Osteocyte (in vitro differentiated cells): ENCODE measurements at regions not wholly inside any gene's neighbourhood (a gene's known extent, or its start where the extent isn't known, plus 50 kb on each side); places are given as distances from the start of the nearest gene placed in this dataset.

Source experiments
- DNase-seq: peaks from one replicate; pipeline ENCODE4 v3.0.0; 2021; ENCODE audit warnings: mixed read lengths; ENCODE audit not compliant: unreplicated experiment; ENCODE audit errors: extremely low spot score
- H3K27ac Mint-ChIP-seq: one replicate; pipeline ENCODE4 v1.8.0; 2021; ENCODE audit warnings: mild to moderate bottlenecking, mixed read lengths; ENCODE audit not compliant: unreplicated experiment
- H3K27me3 Mint-ChIP-seq: one replicate; pipeline ENCODE4 v1.8.0; 2021; ENCODE audit warnings: mixed read lengths; ENCODE audit not compliant: unreplicated experiment
- H3K36me3 Mint-ChIP-seq: one replicate; pipeline ENCODE4 v1.8.0; 2021; ENCODE audit warnings: mixed read lengths; ENCODE audit not compliant: unreplicated experiment
- H3K4me1 Mint-ChIP-seq: one replicate; pipeline ENCODE4 v1.8.0; 2021; ENCODE audit warnings: mixed read lengths; ENCODE audit not compliant: unreplicated experiment
- H3K4me3 Mint-ChIP-seq: one replicate; pipeline ENCODE4 v1.8.0; 2021; ENCODE audit warnings: mild to moderate bottlenecking, moderate library complexity, mixed read lengths; ENCODE audit not compliant: unreplicated experiment
- H3K9me3 Mint-ChIP-seq: one replicate; pipeline ENCODE4 v1.8.0; 2021; ENCODE audit warnings: mixed read lengths; ENCODE audit not compliant: unreplicated experiment
- TF ChIP-seq, protein P1 (sequence below): fragments of 200-600 bp; sonication (generic); IDR thresholded peaks from 2 replicates; pipeline ENCODE4 v1.5.0; 2021; ENCODE audit warnings: antibody characterized with exemption, mild to moderate bottlenecking, moderate library complexity

- Mint-ChIP-seq H3K27me3 (no peaks in the 10 kb centered on the region), H3K4me3 (no peak overlapping the region), H3K4me1 (no peaks in the 10 kb centered on the region), H3K9me3 (peaks cover 9% of the 10 kb centered on the region), H3K36me3 (no peaks in the 10 kb centered on the region), H3K27ac (no peak overlapping the region)
- no peak for DNase-seq
- TF ChIP-seq, protein P1, sequence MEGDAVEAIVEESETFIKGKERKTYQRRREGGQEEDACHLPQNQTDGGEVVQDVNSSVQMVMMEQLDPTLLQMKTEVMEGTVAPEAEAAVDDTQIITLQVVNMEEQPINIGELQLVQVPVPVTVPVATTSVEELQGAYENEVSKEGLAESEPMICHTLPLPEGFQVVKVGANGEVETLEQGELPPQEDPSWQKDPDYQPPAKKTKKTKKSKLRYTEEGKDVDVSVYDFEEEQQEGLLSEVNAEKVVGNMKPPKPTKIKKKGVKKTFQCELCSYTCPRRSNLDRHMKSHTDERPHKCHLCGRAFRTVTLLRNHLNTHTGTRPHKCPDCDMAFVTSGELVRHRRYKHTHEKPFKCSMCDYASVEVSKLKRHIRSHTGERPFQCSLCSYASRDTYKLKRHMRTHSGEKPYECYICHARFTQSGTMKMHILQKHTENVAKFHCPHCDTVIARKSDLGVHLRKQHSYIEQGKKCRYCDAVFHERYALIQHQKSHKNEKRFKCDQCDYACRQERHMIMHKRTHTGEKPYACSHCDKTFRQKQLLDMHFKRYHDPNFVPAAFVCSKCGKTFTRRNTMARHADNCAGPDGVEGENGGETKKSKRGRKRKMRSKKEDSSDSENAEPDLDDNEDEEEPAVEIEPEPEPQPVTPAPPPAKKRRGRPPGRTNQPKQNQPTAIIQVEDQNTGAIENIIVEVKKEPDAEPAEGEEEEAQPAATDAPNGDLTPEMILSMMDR: no peak
Measured at GRCh38 chr1:90344963-90345730, 350.2 kb downstream of the ZNF326 start.

GRCh38 chr1:90341516-90341915, 346.6 kb downstream of the ZNF326 start:
- DNase-seq: no peak
- Mint-ChIP-seq H3K36me3 (no peaks in the 10 kb centered on the region), H3K4me1 (no peaks in the 10 kb centered on the region), H3K27me3 (no peaks in the 10 kb centered on the region), H3K9me3 (no peaks in the 10 kb centered on the region), H3K4me3 (no peak overlapping the region), H3K27ac (no peak overlapping the region)
- TF ChIP-seq, protein P1: no peak

DNA sequence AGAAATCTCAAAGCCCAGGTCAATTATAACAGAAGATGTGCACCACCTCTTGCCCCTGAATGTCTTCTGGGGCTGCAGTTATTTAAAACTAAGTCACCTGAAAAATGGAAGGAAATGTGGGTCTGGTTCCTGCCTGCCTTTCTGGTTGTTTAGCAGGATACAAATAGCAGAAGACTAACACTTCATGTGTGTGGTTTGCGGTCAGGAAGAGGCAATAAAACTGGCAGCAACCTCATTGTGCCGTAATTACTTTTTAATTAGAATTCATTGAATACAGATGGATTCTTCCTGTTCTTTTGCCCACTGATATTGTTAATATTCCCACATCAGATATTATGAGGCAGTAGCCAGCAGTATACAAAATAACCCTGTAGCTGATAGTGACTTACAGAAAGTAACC, 345.7 kb downstream of the ZNF326 start:
- H3K36me3 Mint-ChIP-seq: no peaks in the 10 kb centered on the region
- DNase-seq: no peak
- no peaks in the 10 kb centered on the region for H3K9me3 Mint-ChIP-seq
- H3K27me3 Mint-ChIP-seq: no peaks in the 10 kb centered on the region
- TF ChIP-seq, protein P1: no peak
- no peak overlapping the region for H3K4me3 Mint-ChIP-seq
- no peak overlapping the region for H3K27ac Mint-ChIP-seq
- no peaks in the 10 kb centered on the region for H3K4me1 Mint-ChIP-seq

DNA sequence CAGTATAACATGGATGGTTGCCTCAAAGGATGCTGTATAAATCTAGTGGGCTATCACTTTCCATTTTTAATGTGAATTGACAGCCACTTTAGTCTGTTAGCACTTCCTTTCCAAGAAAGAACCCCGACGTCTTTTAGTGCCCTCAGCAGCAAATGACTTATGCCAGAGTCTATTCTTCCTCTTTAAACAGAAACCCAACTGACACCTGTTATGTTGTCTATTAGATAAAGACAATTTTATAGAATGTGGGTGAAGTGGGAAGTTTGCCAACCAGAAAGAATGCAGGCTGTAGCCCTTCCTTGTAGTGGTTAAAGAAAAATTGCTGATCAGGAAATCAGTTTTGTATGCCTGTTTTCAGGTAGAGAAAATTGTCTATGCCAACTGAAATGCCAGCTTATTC, 344.9 kb downstream of the ZNF326 start:
- Mint-ChIP-seq H3K9me3 (no peaks in the 10 kb centered on the region), H3K27me3 (no peaks in the 10 kb centered on the region), H3K36me3 (no peaks in the 10 kb centered on the region), H3K4me1 (no peaks in the 10 kb centered on the region), H3K4me3 (no peak overlapping the region), H3K27ac (no peak overlapping the region)
- no peak for DNase-seq
- TF ChIP-seq, protein P1: no peak

GRCh38 chr1:90336552-90337324, 341.8 kb downstream of the ZNF326 start:
- TF ChIP-seq, protein P1: no peak
- H3K9me3 Mint-ChIP-seq: no peaks in the 10 kb centered on the region

More at GRCh38 chr1:90336552-90337324, 341.8 kb downstream of the ZNF326 start:
- H3K27me3 Mint-ChIP-seq: no peaks in the 10 kb centered on the region
- no peaks in the 10 kb centered on the region for H3K36me3 Mint-ChIP-seq
- no peak for DNase-seq
- no peaks in the 10 kb centered on the region for H3K4me1 Mint-ChIP-seq
- H3K27ac Mint-ChIP-seq: no peak overlapping the region
- H3K4me3 Mint-ChIP-seq: no peak overlapping the region
